HepG2 (cell line): ENCODE measurements at regions not wholly inside any gene's neighbourhood (a gene's known extent, or its start where the extent isn't known, plus 50 kb on each side); places are given as distances from the start of the nearest gene placed in this dataset.
"Not testable (repeated sequence)": the region's sequence is repeated elsewhere in the genome, so short reads cannot be mapped to it uniquely, and the experiment has no call there.

Source experiments
- ATAC-seq: fragments of 200-7000 bp; cut with Tn5 transposase; 3 replicates; pipeline ENCODE4 v1.9.1; 2020; ENCODE audit warnings: mild to moderate bottlenecking, moderate library complexity
- BruUV-seq: library from RNA; stranded (reverse); fragments of 400-500 nt; replicated peaks from 2 replicates; lab custom pipeline; 2021; lab: Mats Ljungman, UMichigan
- CTCF ChIA-PET: fragments of 300-600 bp; formaldehyde crosslinking; extraction: SDS; loops from one replicate; lab custom pipeline; 2021; ENCODE audit warnings: low total read pairs, inconsistent platforms, low intra/inter-chr PET ratio; lab: Yijun Ruan, JAX
- POLR2A ChIA-PET: fragments of 350-600 bp; sonication (Branson Sonifier 250); formaldehyde crosslinking; loops from one replicate; lab custom pipeline; 2020; ENCODE audit warnings: antibody characterized with exemption, inconsistent platforms; lab: Yijun Ruan, JAX
- DNase-seq: peaks from one replicate; pipeline ENCODE4 v3.0.0-alpha.2; 2015; ENCODE audit warnings: low spot score
- FAIRE-seq: peaks from 3 replicates; lab custom pipeline; 2011; peaks lifted over from hg19 to GRCh38; lab: Jason Lieb, UNC
- H2AFZ ChIP-seq: one replicate; pipeline ENCODE4 v1.6.1; 2011; ENCODE audit warnings: low read length, inconsistent platforms
- H3K27ac ChIP-seq: fragments of 300-600 bp; 3 replicates; pipeline ENCODE4 v1.8.0; 2011; ENCODE audit warnings: mixed run types, mild to moderate bottlenecking, mixed read lengths, low read length, inconsistent platforms; ENCODE audit not compliant: insufficient read depth; ENCODE audit errors: extremely low read length
- H3K27me3 ChIP-seq, 2 experiments: fragments of 200-600 bp in 1 of 2; 2 replicates in 1 of 2; 3 replicates in 1 of 2; pipeline versions ENCODE4 v1.6.0 to v1.8.0; 2011; ENCODE audit warnings: low read length in 2 of 2, mild to moderate bottlenecking in 2 of 2, moderate library complexity in 2 of 2, inconsistent platforms in 1 of 2; ENCODE audit not compliant: insufficient read depth in 2 of 2, control insufficient read depth in 1 of 2
- H3K36me3 ChIP-seq, 2 experiments: fragments of 200-600 bp in 1 of 2; replicated peaks in 1 of 2; 2 replicates in 1 of 2; 3 replicates in 1 of 2; pipeline versions ENCODE4 v1.5.1 to v1.8.0; 2011; ENCODE audit warnings: low read length in 2 of 2, inconsistent platforms in 1 of 2; ENCODE audit not compliant: insufficient read depth in 2 of 2, control insufficient read depth in 1 of 2
- H3K4me1 ChIP-seq: 2 replicates; pipeline ENCODE4 v1.5.1; 2012; ENCODE audit warnings: low read length, inconsistent platforms; ENCODE audit not compliant: insufficient read depth
- H3K4me2 ChIP-seq: 2 replicates; pipeline ENCODE4 v1.6.0; 2011; ENCODE audit warnings: low read depth, low read length, inconsistent platforms
- H3K4me3 ChIP-seq, 3 experiments: fragments of 200-600 bp in 1 of 3; sonication (generic), shearing (Covaris generic) in 1 of 3; replicated peaks in 1 of 3; 2 replicates each; pipeline ENCODE4 v1.5.1; 2011 to 2016; ENCODE audit warnings: low read length in 3 of 3, inconsistent platforms in 2 of 3, low read depth in 2 of 3, mild to moderate bottlenecking in 2 of 3, control low read depth in 1 of 3, mixed read lengths in 1 of 3; ENCODE audit not compliant: insufficient read depth in 1 of 3
- H3K79me2 ChIP-seq: one replicate; pipeline ENCODE4 v1.6.1; 2011; ENCODE audit warnings: low read length, inconsistent platforms; ENCODE audit not compliant: insufficient read depth
- H3K9ac ChIP-seq: 2 replicates; pipeline ENCODE4 v1.6.0; 2011; ENCODE audit warnings: mild to moderate bottlenecking, low read depth, low read length, inconsistent platforms; ENCODE audit not compliant: insufficient read depth
- H3K9me3 ChIP-seq: 2 replicates; pipeline ENCODE4 v1.5.1; 2012; ENCODE audit warnings: mild to moderate bottlenecking, low read length
- H4K20me1 ChIP-seq: 2 replicates; pipeline ENCODE4 v1.6.0; 2011; ENCODE audit warnings: inconsistent platforms, mild to moderate bottlenecking, low read length, moderate library complexity; ENCODE audit not compliant: insufficient read depth
- CAMTA2 ChIP-seq: sonication (generic); formaldehyde crosslinking; IDR thresholded peaks from 2 replicates; pipeline ENCODE4 v1.4.0; 2020; ENCODE audit warnings: mild to moderate bottlenecking, missing genetic modification reagents, borderline replicate concordance
- MIXL1 ChIP-seq: IDR thresholded peaks from 2 replicates; pipeline ENCODE4 v1.6.1; 2016
- RAD21 ChIP-seq: fragments of 450-650 bp; formaldehyde crosslinking; IDR thresholded peaks from 2 replicates; pipeline ENCODE4 v1.5.0; 2020; ENCODE audit warnings: mild to moderate bottlenecking
- SMC3 ChIP-seq: IDR thresholded peaks from 2 replicates; pipeline ENCODE4 v1.6.1; 2011; ENCODE audit warnings: low read length, improper control_type of control experiment
- STAG1 ChIP-seq: sonication (generic); formaldehyde crosslinking; IDR thresholded peaks from 2 replicates; pipeline ENCODE4 v1.4.0; 2020; ENCODE audit warnings: missing genetic modification reagents
- TMF1 ChIP-seq: sonication (generic); formaldehyde crosslinking; IDR thresholded peaks from 2 replicates; pipeline ENCODE4 v1.8.1; 2022; ENCODE audit warnings: low read depth, missing genetic modification reagents
- WGBS: methylation state at CpG from one replicate; pipeline ENCODE4 v1.1.6; 2017; ENCODE audit warnings: low lambda C conversion rate; 5-methylcytosine and 5-hydroxymethylcytosine counted together
- in situ Hi-C: cut with HindIII; loops from 2 replicates; pipeline ENCODE4 v1.10.0; 2017; ENCODE audit warnings: low pct_unique_long_range_greater_than_20kb; ENCODE audit not compliant: extremely low pct_ligation_motif_present
- intact Hi-C: fragments of 100-400 bp; cut with micrococcal nuclease; formaldehyde crosslinking; loops from one replicate; pipeline ENCODE4 v1.10.0; 2022; ENCODE audit not compliant: unreplicated experiment
- TF ChIP-seq, protein P1 (sequence below): sonication (generic); formaldehyde crosslinking; IDR thresholded peaks from 2 replicates; pipeline ENCODE4 v1.5.0; 2020; ENCODE audit warnings: mild to moderate bottlenecking, missing genetic modification reagents, moderate library complexity
- TF ChIP-seq, protein P2 (sequence below): sonication (generic); formaldehyde crosslinking; IDR thresholded peaks from one replicate; pipeline ENCODE4 v1.5.1; 2020; ENCODE audit warnings: mild to moderate bottlenecking, missing genetic modification reagents; ENCODE audit errors: not compliant biosample characterization

DNA sequence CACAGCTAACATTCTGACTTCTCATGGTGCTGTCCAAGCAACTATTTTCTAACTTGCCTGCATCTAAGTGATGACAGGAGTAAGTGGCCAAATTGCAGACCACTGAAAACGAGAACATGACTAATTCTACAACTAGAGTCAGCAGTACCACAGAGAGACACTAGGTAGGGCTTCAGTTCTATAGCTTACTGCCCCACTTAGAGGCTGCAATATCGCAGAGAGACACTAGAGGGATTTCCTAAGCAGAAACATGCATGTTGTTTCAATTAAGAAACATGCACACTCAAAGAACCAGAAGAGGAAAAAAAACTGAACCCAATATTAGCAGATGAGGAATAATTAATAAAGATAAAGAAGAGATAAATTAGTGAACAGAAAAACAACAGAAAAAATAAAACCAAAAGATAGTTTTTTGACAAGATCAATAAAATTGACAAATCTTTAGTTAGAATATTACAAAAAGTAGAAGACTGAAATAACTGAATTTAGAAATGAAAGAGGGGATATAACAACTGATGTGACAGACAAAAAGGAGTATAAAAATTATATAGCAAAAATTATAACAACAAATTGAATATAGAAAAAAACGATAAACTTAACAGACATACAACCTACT, 100.8 kb downstream of the SPIN4 start:
- intact Hi-C loops: no loop called here
- ATAC-seq: peak; percentile 97
- Histone ChIP-seq H3K4me1 (no peaks in the 10 kb centered on the region), H3K27ac (no peak overlapping the region), H3K4me2 (no peak overlapping the region), H4K20me1 (no peaks in the 10 kb centered on the region), H3K79me2 (no peaks in the 10 kb centered on the region), H3K9me3 (no peaks in the 10 kb centered on the region), H3K36me3 (no peaks in the 10 kb centered on the region), H3K27me3 (no peaks in the 10 kb centered on the region), H2AFZ (no peak overlapping the region), H3K9ac (no peak overlapping the region), H3K4me3 (no peak overlapping the region)
- in situ Hi-C loops: no loop called here
- ChIA-PET POLR2A (no interaction called here), CTCF (interaction anchor here (1.4 to 2.3 kb wide), 2 partner anchors 256 to 437 kb away, joined by 9 to 11 read pairs; no protein-coding TSS in a partner anchor)
- peak; percentile 61 for DNase-seq
- WGBS: 0% methylated on average over 3 of the region's 3 CpGs
- TF ChIP-seq, protein P1, sequence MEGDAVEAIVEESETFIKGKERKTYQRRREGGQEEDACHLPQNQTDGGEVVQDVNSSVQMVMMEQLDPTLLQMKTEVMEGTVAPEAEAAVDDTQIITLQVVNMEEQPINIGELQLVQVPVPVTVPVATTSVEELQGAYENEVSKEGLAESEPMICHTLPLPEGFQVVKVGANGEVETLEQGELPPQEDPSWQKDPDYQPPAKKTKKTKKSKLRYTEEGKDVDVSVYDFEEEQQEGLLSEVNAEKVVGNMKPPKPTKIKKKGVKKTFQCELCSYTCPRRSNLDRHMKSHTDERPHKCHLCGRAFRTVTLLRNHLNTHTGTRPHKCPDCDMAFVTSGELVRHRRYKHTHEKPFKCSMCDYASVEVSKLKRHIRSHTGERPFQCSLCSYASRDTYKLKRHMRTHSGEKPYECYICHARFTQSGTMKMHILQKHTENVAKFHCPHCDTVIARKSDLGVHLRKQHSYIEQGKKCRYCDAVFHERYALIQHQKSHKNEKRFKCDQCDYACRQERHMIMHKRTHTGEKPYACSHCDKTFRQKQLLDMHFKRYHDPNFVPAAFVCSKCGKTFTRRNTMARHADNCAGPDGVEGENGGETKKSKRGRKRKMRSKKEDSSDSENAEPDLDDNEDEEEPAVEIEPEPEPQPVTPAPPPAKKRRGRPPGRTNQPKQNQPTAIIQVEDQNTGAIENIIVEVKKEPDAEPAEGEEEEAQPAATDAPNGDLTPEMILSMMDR (CRISPR knock-in tag): peak; percentile 73
- no peak for TF ChIP-seq TMF1 (CRISPR knock-in tag)
- TF ChIP-seq, protein P2, sequence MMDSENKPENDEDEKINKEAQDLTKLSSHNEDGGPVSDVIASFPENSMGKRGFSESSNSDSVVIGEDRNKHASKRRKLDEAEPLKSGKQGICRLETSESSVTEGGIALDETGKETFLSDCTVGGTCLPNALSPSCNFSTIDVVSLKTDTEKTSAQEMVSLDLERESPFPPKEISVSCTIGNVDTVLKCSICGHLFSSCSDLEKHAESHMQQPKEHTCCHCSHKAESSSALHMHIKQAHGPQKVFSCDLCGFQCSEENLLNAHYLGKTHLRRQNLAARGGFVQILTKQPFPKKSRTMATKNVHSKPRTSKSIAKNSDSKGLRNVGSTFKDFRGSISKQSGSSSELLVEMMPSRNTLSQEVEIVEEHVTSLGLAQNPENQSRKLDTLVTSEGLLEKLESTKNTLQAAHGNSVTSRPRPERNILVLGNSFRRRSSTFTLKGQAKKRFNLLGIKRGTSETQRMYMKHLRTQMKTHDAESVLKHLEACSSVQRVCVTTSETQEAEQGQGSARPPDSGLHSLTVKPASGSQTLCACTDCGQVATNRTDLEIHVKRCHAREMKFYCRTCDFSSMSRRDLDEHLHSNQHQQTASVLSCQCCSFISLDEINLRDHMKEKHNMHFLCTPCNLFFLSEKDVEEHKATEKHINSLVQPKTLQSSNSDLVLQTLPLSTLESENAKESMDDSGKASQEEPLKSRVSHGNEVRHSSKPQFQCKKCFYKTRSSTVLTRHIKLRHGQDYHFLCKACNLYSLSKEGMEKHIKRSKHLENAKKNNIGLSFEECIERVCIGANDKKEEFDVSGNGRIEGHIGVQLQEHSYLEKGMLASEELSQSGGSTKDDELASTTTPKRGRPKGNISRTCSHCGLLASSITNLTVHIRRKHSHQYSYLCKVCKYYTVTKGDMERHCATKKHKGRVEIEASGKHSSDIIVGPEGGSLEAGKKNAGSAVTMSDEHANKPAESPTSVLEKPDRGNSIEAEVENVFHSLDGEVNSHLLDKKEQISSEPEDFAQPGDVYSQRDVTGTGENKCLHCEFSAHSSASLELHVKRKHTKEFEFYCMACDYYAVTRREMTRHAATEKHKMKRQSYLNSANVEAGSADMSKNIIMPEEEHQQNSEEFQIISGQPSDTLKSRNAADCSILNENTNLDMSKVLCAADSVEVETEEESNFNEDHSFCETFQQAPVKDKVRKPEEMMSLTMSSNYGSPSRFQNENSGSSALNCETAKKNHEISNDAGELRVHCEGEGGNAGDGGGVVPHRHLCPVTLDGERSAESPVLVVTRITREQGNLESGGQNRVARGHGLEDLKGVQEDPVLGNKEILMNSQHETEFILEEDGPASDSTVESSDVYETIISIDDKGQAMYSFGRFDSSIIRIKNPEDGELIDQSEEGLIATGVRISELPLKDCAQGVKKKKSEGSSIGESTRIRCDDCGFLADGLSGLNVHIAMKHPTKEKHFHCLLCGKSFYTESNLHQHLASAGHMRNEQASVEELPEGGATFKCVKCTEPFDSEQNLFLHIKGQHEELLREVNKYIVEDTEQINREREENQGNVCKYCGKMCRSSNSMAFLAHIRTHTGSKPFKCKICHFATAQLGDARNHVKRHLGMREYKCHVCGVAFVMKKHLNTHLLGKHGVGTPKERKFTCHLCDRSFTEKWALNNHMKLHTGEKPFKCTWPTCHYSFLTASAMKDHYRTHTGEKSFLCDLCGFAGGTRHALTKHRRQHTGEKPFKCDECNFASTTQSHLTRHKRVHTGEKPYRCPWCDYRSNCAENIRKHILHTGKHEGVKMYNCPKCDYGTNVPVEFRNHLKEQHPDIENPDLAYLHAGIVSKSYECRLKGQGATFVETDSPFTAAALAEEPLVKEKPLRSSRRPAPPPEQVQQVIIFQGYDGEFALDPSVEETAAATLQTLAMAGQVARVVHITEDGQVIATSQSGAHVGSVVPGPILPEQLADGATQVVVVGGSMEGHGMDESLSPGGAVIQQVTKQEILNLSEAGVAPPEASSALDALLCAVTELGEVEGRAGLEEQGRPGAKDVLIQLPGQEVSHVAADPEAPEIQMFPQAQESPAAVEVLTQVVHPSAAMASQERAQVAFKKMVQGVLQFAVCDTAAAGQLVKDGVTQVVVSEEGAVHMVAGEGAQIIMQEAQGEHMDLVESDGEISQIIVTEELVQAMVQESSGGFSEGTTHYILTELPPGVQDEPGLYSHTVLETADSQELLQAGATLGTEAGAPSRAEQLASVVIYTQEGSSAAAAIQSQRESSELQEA (CRISPR knock-in tag): no peak
- TF ChIP-seq CAMTA2 (CRISPR knock-in tag): no peak
- TF ChIP-seq MIXL1: 0 out of 2 replicates have a peak, but pooled peaks have one; percentile 23
- TF ChIP-seq STAG1: peak; percentile 70
- peak; percentile 68 for TF ChIP-seq SMC3
- TF ChIP-seq RAD21 (CRISPR knock-in tag): peak; percentile 44
- no peak for FAIRE-seq
- no TSS peak for BruUV-seq

DNA sequence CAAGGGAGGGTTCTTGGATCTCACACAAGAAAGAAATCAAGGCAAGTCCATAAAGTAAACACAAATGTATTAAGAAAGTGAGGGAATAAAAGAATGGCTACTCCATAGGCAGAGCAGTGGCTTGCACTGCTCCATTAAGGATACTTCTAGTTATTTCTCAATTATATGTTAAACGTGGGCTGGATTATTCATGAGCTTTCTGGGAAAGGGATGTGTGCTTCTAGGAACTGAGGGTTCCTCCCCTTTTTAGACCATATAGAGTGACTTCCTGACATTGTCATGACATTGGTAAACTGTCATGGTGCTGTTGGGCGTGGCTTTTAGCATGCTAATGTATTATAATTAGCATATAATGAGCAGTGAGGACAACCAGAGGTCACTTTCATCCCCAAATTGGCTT, 108.4 kb downstream of the SPIN4 start:
- H3K9ac ChIP-seq, FAIRE-seq, CTCF ChIA-PET, DNase-seq, H3K79me2 ChIP-seq, H3K9me3 ChIP-seq, H3K27me3 ChIP-seq, H4K20me1 ChIP-seq, H3K4me1 ChIP-seq, H3K36me3 ChIP-seq, intact Hi-C loops, H3K4me3 ChIP-seq, ATAC-seq, H2AFZ ChIP-seq, BruUV-seq, H3K4me2 ChIP-seq, POLR2A ChIA-PET, in situ Hi-C loops, H3K27ac ChIP-seq: not testable (repeated sequence)
- no CpG with 5 or more reads among the region's 2 CpGs for WGBS
